HepG2 (cell line): ENCODE measurements at regions not wholly inside any gene's neighbourhood (a gene's known extent, or its start where the extent isn't known, plus 50 kb on each side); places are given as distances from the start of the nearest gene placed in this dataset.

Experiments
- ATAC-seq: fragments of 200-7000 bp; cut with Tn5 transposase; 3 replicates; pipeline ENCODE4 v1.9.1; 2020; ENCODE audit warnings: mild to moderate bottlenecking, moderate library complexity
- BruUV-seq: library from RNA; stranded (reverse); fragments of 400-500 nt; replicated peaks from 2 replicates; lab custom pipeline; 2021; lab: Mats Ljungman, UMichigan
- CTCF ChIA-PET: fragments of 300-600 bp; formaldehyde crosslinking; extraction: SDS; loops from one replicate; lab custom pipeline; 2021; ENCODE audit warnings: low total read pairs, inconsistent platforms, low intra/inter-chr PET ratio; lab: Yijun Ruan, JAX
- POLR2A ChIA-PET: fragments of 350-600 bp; sonication (Branson Sonifier 250); formaldehyde crosslinking; loops from one replicate; lab custom pipeline; 2020; ENCODE audit warnings: antibody characterized with exemption, inconsistent platforms; lab: Yijun Ruan, JAX
- DNase-seq: peaks from one replicate; pipeline ENCODE4 v3.0.0-alpha.2; 2015; ENCODE audit warnings: low spot score
- FAIRE-seq: peaks from 3 replicates; lab custom pipeline; 2011; peaks lifted over from hg19 to GRCh38; lab: Jason Lieb, UNC
- H2AFZ ChIP-seq: one replicate; pipeline ENCODE4 v1.6.1; 2011; ENCODE audit warnings: low read length, inconsistent platforms
- H3K27ac ChIP-seq: fragments of 300-600 bp; 3 replicates; pipeline ENCODE4 v1.8.0; 2011; ENCODE audit warnings: mixed run types, mild to moderate bottlenecking, mixed read lengths, low read length, inconsistent platforms; ENCODE audit not compliant: insufficient read depth; ENCODE audit errors: extremely low read length
- H3K27me3 ChIP-seq, 2 experiments: fragments of 200-600 bp in 1 of 2; 2 replicates in 1 of 2; 3 replicates in 1 of 2; pipeline versions ENCODE4 v1.6.0 to v1.8.0; 2011; ENCODE audit warnings: low read length in 2 of 2, mild to moderate bottlenecking in 2 of 2, moderate library complexity in 2 of 2, inconsistent platforms in 1 of 2; ENCODE audit not compliant: insufficient read depth in 2 of 2, control insufficient read depth in 1 of 2
- H3K36me3 ChIP-seq, 2 experiments: fragments of 200-600 bp in 1 of 2; replicated peaks in 1 of 2; 2 replicates in 1 of 2; 3 replicates in 1 of 2; pipeline versions ENCODE4 v1.5.1 to v1.8.0; 2011; ENCODE audit warnings: low read length in 2 of 2, inconsistent platforms in 1 of 2; ENCODE audit not compliant: insufficient read depth in 2 of 2, control insufficient read depth in 1 of 2
- H3K4me1 ChIP-seq: 2 replicates; pipeline ENCODE4 v1.5.1; 2012; ENCODE audit warnings: low read length, inconsistent platforms; ENCODE audit not compliant: insufficient read depth
- H3K4me2 ChIP-seq: 2 replicates; pipeline ENCODE4 v1.6.0; 2011; ENCODE audit warnings: low read depth, low read length, inconsistent platforms
- H3K4me3 ChIP-seq, 3 experiments: fragments of 200-600 bp in 1 of 3; sonication (generic), shearing (Covaris generic) in 1 of 3; replicated peaks in 1 of 3; 2 replicates each; pipeline ENCODE4 v1.5.1; 2011 to 2016; ENCODE audit warnings: low read length in 3 of 3, inconsistent platforms in 2 of 3, low read depth in 2 of 3, mild to moderate bottlenecking in 2 of 3, control low read depth in 1 of 3, mixed read lengths in 1 of 3; ENCODE audit not compliant: insufficient read depth in 1 of 3
- H3K79me2 ChIP-seq: one replicate; pipeline ENCODE4 v1.6.1; 2011; ENCODE audit warnings: low read length, inconsistent platforms; ENCODE audit not compliant: insufficient read depth
- H3K9ac ChIP-seq: 2 replicates; pipeline ENCODE4 v1.6.0; 2011; ENCODE audit warnings: mild to moderate bottlenecking, low read depth, low read length, inconsistent platforms; ENCODE audit not compliant: insufficient read depth
- H3K9me3 ChIP-seq: 2 replicates; pipeline ENCODE4 v1.5.1; 2012; ENCODE audit warnings: mild to moderate bottlenecking, low read length
- H4K20me1 ChIP-seq: 2 replicates; pipeline ENCODE4 v1.6.0; 2011; ENCODE audit warnings: inconsistent platforms, mild to moderate bottlenecking, low read length, moderate library complexity; ENCODE audit not compliant: insufficient read depth
- HMG20B ChIP-seq: conservative IDR thresholded peaks from 2 replicates; pipeline ENCODE4 v1.6.1; 2016; ENCODE audit warnings: missing genetic modification reagents, missing compliant biosample characterization
- HMGXB3 ChIP-seq: sonication (generic); formaldehyde crosslinking; IDR thresholded peaks from 2 replicates; pipeline ENCODE4 v1.4.0; 2020; ENCODE audit warnings: missing genetic modification reagents, borderline replicate concordance
- MATR3 ChIP-seq: sonication (generic); formaldehyde crosslinking; IDR thresholded peaks from 2 replicates; pipeline ENCODE4 v1.4.0; 2020; ENCODE audit warnings: missing genetic modification reagents
- SIN3A ChIP-seq: IDR thresholded peaks from 2 replicates; pipeline ENCODE4 v1.6.1; 2011; ENCODE audit warnings: low read depth, mild to moderate bottlenecking, control low read depth, low read length, borderline replicate concordance
- ZNF160 ChIP-seq: sonication (generic); formaldehyde crosslinking; IDR thresholded peaks from 2 replicates; pipeline ENCODE4 v1.8.0; 2022; ENCODE audit warnings: mild to moderate bottlenecking, inconsistent platforms, missing genetic modification reagents
- ZNF260 ChIP-seq: sonication (generic); formaldehyde crosslinking; IDR thresholded peaks from 2 replicates; pipeline ENCODE4 v1.4.0; 2020; ENCODE audit warnings: missing genetic modification reagents, low read depth, mild to moderate bottlenecking, borderline replicate concordance
- ZNF263 ChIP-seq: sonication (generic); formaldehyde crosslinking; IDR thresholded peaks from 2 replicates; pipeline ENCODE4 v1.4.0; 2020; ENCODE audit warnings: missing genetic modification reagents
- ZNF274 ChIP-seq: sonication (generic); formaldehyde crosslinking; IDR thresholded peaks from 2 replicates; pipeline ENCODE4 v1.5.1; 2020; ENCODE audit warnings: mild to moderate bottlenecking, missing genetic modification reagents
- ZNF569 ChIP-seq: sonication (generic); formaldehyde crosslinking; IDR thresholded peaks from 2 replicates; pipeline ENCODE4 v1.5.0; 2020; ENCODE audit warnings: mild to moderate bottlenecking, missing genetic modification reagents, moderate library complexity, borderline replicate concordance
- ZNF780A ChIP-seq: sonication (generic); formaldehyde crosslinking; IDR thresholded peaks from 2 replicates; pipeline ENCODE4 v1.8.0; 2022; ENCODE audit warnings: mild to moderate bottlenecking, missing genetic modification reagents, moderate library complexity
- WGBS: methylation state at CpG from one replicate; pipeline ENCODE4 v1.1.6; 2017; ENCODE audit warnings: low lambda C conversion rate; 5-methylcytosine and 5-hydroxymethylcytosine counted together
- in situ Hi-C: cut with HindIII; loops from 2 replicates; pipeline ENCODE4 v1.10.0; 2017; ENCODE audit warnings: low pct_unique_long_range_greater_than_20kb; ENCODE audit not compliant: extremely low pct_ligation_motif_present
- intact Hi-C: fragments of 100-400 bp; cut with micrococcal nuclease; formaldehyde crosslinking; loops from one replicate; pipeline ENCODE4 v1.10.0; 2022; ENCODE audit not compliant: unreplicated experiment

- no peaks in the 10 kb centered on the region for H3K79me2 ChIP-seq
- no peaks in the 10 kb centered on the region for H3K4me1 ChIP-seq
- BruUV-seq = no TSS peak
- H3K4me3 ChIP-seq = no peak overlapping the region
- peaks cover 15% of the 10 kb centered on the region for H3K9me3 ChIP-seq
- POLR2A ChIA-PET = no interaction called here
- DNase-seq (no peak), ATAC-seq (no peak), FAIRE-seq (no peak)
- no peaks in the 10 kb centered on the region for H3K36me3 ChIP-seq
- no peak overlapping the region for H3K4me2 ChIP-seq
- H2AFZ ChIP-seq = no peak overlapping the region
- H3K27ac ChIP-seq = no peak overlapping the region
- intact Hi-C loops (no loop called here), in situ Hi-C loops (no loop called here)
- WGBS = 0% methylated on average over 2 of the region's 2 CpGs
- H3K9ac ChIP-seq = no peak overlapping the region
- no peaks in the 10 kb centered on the region for H3K27me3 ChIP-seq
- no peaks in the 10 kb centered on the region for H4K20me1 ChIP-seq
- CTCF ChIA-PET = no interaction called here
- TF ChIP-seq ZNF274 = no peak
- no peak for TF ChIP-seq HMG20B (CRISPR knock-in tag)
- TF ChIP-seq ZNF780A (CRISPR knock-in tag) = no peak
- no peak for TF ChIP-seq HMGXB3
- TF ChIP-seq, all 625 proteins: peak for 0
These were observed 575.3 kb upstream of the IL12A start for GRCh38 chr3:159413319-159413718.

GRCh38 chr3:159416856-159417255, 571.8 kb upstream of the IL12A start:
- H2AFZ ChIP-seq = no peak overlapping the region
- no peak for DNase-seq
- no peak for FAIRE-seq
- WGBS = 0% methylated on average over 2 of the region's 2 CpGs
- CTCF ChIA-PET = no interaction called here
- no peak overlapping the region for H3K9ac ChIP-seq
- no peaks in the 10 kb centered on the region for H3K9me3 ChIP-seq
- no TSS peak for BruUV-seq
- ATAC-seq = no peak
- in situ Hi-C loops (no loop called here), intact Hi-C loops (no loop called here)
- no peaks in the 10 kb centered on the region for H3K4me1 ChIP-seq
- H3K27ac ChIP-seq = no peak overlapping the region
- TF ChIP-seq ZNF569 (CRISPR knock-in tag) = no peak
- TF ChIP-seq MATR3 = no peak
- no peak for TF ChIP-seq ZNF263 (CRISPR knock-in tag)
- TF ChIP-seq ZNF160 = no peak
- TF ChIP-seq ZNF260 (CRISPR knock-in tag) = no peak
- no peak for TF ChIP-seq SIN3A
- TF ChIP-seq, all 625 proteins: peak for 0
- Histone ChIP-seq H3K79me2 (no peaks in the 10 kb centered on the region), H3K27me3 (no peaks in the 10 kb centered on the region), H3K4me3 (no peak overlapping the region), H4K20me1 (no peaks in the 10 kb centered on the region), H3K36me3 (no peaks in the 10 kb centered on the region), H3K4me2 (no peak overlapping the region)
- POLR2A ChIA-PET = no interaction called here
